Activated CD4-positive, alpha-beta T cell treated with anti-CD3 and anti-CD28 coated beads, Interleukin-2, Interleukin-4, amounts not matched to agents 100 ng/mL and 50 ng/mL, durations not matched to agents 16 hours and 8 hours (primary cell): ENCODE measurements at regions not wholly inside any gene's neighbourhood (a gene's known extent, or its start where the extent isn't known, plus 50 kb on each side); places are given as distances from the start of the nearest gene placed in this dataset.
"Not testable (repeated sequence)": the region's sequence is repeated elsewhere in the genome, so short reads cannot be mapped to it uniquely, and the experiment has no call there.

Experiments used
- DNase-seq: peaks from one replicate; pipeline ENCODE4 v3.0.0-alpha.2; 2020; ENCODE audit warnings: low spot score

- DNase-seq, result no peak
Measured at GRCh38 chr6:84581494-84582259, 182.7 kb downstream of the TBX18 start.

- no peak for DNase-seq
Measured at GRCh38 chr6:84579404-84579803, 185.0 kb downstream of the TBX18 start.

GRCh38 chr6:84576029-84576428 is 188.4 kb downstream of the TBX18 start:
- DNase-seq, result no peak

- DNase-seq, result peak; percentile 25
Measured at GRCh38 chr6:84575264-84575663, 189.1 kb downstream of the TBX18 start.

- no peak for DNase-seq
Measured at GRCh38 chr6:84569882-84570281, 194.5 kb downstream of the TBX18 start.

- DNase-seq, result no peak
Measured at GRCh38 chr6:84568971-84569370, 195.4 kb downstream of the TBX18 start.

- DNase-seq, result not testable (repeated sequence)
Measured at GRCh38 chr6:84565718-84566117, 198.7 kb downstream of the TBX18 start.

- DNase-seq, result no peak
Measured at GRCh38 chr6:84560436-84561390, 203.7 kb downstream of the TBX18 start.

- DNase-seq, result no peak
Measured at GRCh38 chr6:84556541-84557335, 207.7 kb downstream of the TBX18 start.

GRCh38 chr6:84554706-84555105 is 209.7 kb downstream of the TBX18 start:
- DNase-seq, result no peak

- no peak for DNase-seq
Measured at GRCh38 chr6:84554074-84554473, 210.3 kb downstream of the TBX18 start.

- no peak for DNase-seq
Measured at GRCh38 chr6:84553527-84553926, 210.9 kb downstream of the TBX18 start.

GRCh38 chr6:84551797-84552196 is 212.6 kb downstream of the TBX18 start:
- no peak for DNase-seq

- DNase-seq, result no peak
Measured at GRCh38 chr6:84549917-84550316, 214.5 kb downstream of the TBX18 start.

GRCh38 chr6:84547341-84547801 is 217.0 kb downstream of the TBX18 start:
- peak; percentile 0 for DNase-seq

GRCh38 chr6:84546427-84546914 is 217.9 kb downstream of the TBX18 start:
- DNase-seq, result no peak

- no peak for DNase-seq
Measured at GRCh38 chr6:84539122-84539856, 225.1 kb downstream of the TBX18 start.

GRCh38 chr6:84536885-84537638 is 227.3 kb downstream of the TBX18 start:
- DNase-seq, result no peak

- no peak for DNase-seq
Measured at GRCh38 chr6:84528201-84528600, 236.2 kb downstream of the TBX18 start.

GRCh38 chr6:84526631-84527030 is 237.8 kb downstream of the TBX18 start:
- peak; percentile 17 for DNase-seq
